HPDE6-E6E7 (cell line): ENCODE measurements at regions not wholly inside any gene's neighbourhood (a gene's known extent, or its start where the extent isn't known, plus 50 kb on each side); places are given as distances from the start of the nearest gene placed in this dataset.
"Not testable (repeated sequence)": the region's sequence is repeated elsewhere in the genome, so short reads cannot be mapped to it uniquely, and the experiment has no call there.

Source experiments
- DNase-seq: peaks from one replicate; pipeline ENCODE4 v3.0.0; 2011; ENCODE audit warnings: missing footprints; ENCODE audit errors: extremely low spot score

DNA sequence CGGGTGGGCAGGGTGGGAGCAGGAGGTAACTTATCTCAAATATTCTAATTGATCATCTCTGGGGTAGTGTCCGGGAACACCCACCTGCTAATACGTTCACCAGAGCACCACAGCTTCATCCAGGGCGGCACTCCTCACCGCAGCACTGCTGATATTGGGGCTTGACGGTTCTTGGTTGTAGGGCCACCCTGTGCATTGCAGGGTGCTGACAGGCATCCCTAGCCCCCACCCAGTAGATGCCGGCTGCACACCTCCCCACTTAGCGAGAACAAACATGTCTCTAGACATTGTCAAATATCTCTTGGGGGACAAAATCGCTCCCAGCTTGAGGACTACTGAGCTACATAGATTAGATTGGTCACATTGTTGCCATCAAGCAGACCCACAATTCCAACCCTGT is 73.9 kb upstream of the WASF3 start:
- no peak for DNase-seq

DNA sequence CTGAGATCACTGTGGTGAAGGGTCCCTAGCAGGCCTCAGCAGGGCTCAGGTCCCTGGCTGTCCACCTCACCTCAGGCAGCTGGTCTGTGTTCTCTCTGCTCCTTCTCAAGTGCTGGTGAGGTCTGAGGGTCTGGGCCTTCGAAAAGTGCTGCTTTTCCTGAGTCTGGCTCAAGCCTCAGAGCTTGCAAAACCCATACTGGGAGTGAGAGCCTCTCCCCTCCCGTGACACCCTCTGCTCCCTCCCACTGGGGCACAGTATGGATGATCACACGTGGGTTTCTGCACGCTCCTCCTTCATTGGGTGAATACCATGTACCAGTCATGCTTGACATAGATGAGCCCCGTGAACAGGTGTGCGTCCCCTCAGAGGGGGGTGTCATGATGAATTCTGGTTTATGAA is 73.3 kb upstream of the WASF3 start:
- no peak for DNase-seq

GRCh38 chr13:26485288-26485687 is 72.2 kb upstream of the WASF3 start:
- DNase-seq: no peak

DNA sequence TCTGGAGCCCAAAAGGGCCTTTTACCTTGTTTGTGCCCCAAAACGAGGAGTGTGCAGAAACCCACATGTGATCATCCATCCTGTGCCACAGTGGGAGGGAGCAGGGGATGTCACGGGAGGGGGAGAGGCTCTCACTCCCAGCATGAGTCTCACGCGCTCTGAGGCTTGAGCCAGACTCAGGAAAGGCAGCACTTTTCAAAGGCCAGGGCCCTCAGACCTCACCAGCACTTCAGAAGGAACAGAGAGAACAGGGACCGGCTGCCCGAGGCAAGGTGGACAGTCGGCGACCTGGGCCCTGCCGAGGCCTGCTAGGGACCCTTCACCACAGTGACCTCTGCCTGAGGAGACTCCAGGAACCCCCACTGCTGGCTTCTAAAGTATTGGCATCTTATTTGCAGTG is 71.7 kb upstream of the WASF3 start:
- DNase-seq: no peak

DNA sequence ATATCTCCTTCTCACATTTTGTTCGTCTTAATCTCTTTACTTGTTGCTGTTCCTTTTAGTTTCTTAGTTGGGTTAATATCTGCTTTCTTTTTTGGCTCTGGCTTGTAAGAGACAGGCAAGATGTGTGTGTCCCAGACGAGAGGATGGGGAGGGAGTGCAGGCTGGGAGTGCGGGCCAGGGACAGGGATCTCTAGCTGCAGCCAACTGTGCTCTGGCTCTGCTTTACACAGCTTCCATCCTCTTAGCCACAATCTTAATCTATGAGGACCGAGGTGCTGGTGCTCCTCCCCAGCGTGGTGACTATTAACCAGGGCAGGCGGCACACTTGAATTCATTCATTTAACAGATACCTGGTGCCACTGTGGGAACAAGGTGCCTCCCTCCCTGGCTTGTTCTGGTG is 70.9 kb upstream of the WASF3 start:
- DNase-seq: no peak

GRCh38 chr13:26487781-26488180 is 69.7 kb upstream of the WASF3 start:
- DNase-seq: no peak

DNA sequence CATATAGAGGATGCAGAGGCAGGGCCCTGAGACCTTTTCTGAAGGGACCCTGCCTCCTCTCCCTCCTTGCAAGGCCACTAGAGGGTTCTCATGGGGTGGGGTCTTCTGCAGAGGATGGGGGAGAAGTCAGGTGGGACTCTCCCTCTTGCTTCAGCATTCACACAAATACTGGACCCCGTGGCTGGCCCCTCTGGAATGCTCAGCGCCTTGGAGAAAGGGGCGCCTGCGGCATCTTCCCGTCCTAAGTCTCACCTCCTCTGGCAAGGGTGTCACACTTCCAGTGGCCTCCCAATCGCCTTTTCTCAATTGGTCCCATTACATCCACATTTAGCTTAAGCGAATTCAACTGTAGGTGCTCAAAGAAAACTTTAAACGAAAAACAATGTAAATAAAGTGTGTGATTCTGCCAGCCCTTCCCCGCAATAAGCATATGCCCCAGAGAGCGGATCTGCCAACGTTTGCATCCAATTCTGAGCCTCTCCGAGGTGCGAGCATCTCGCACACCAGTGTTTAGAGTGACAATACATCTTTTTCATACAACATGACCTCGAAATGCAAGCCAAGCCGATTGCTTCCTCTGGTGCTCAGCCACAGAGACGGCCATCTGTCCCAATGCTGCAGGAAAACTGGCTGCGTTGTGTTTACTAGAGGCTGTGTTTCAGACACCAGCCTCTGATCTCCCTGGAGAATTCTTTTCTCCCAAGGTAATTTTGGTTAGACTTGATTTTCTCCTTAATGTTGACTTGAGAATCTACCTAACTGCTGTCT is 69.1 kb upstream of the WASF3 start:
- DNase-seq: no peak

GRCh38 chr13:26492301-26492700 is 65.2 kb upstream of the WASF3 start:
- not testable (repeated sequence) for DNase-seq

GRCh38 chr13:26494571-26495195 is 62.8 kb upstream of the WASF3 start:
- no peak for DNase-seq

- DNase-seq: no peak
Measured at GRCh38 chr13:26495750-26496149, 61.7 kb upstream of the WASF3 start.

DNA sequence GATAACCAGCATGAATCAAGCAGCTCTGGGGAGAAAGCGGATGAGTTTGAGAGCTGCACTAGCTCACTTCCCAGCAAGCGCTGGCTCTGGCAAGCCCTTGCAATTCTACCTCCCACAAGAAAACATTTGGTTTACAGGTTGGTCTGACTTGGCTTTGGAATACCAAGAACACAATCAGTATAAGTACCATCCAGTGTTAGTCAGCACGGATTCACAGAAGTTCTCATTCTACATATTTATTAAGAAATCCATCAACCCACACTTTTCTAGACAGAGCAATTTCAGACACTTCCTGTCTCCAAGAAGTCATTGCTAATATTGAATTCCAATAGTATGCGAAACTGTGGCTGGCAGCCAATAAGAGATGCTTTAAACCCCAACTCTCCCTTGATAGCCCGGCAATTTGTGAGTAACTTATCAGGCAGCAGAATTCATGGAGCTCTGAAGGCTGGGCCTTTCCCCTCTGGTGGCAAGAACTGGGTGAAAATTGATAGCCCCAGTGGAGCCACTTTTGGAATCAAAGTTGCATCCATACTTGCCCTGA is 59.4 kb upstream of the WASF3 start:
- no peak for DNase-seq

GRCh38 chr13:26498656-26499601 is 58.6 kb upstream of the WASF3 start:
- DNase-seq: no peak

GRCh38 chr13:26500618-26501320 is 56.7 kb upstream of the WASF3 start:
- DNase-seq: no peak

- DNase-seq: no peak
Measured at GRCh38 chr13:26501641-26502040, 55.8 kb upstream of the WASF3 start.

GRCh38 chr13:26502826-26503225 is 54.7 kb upstream of the WASF3 start:
- DNase-seq: no peak

- DNase-seq: no peak
Measured at GRCh38 chr13:26503826-26504594, 53.5 kb upstream of the WASF3 start.
